ENCODE measurements at regions not wholly inside any gene's neighbourhood (a gene's known extent, or its start where the extent isn't known, plus 50 kb on each side); places are given as distances from the start of the nearest gene placed in this dataset.
"Not testable (repeated sequence)": the region's sequence is repeated elsewhere in the genome, so short reads cannot be mapped to it uniquely, and the experiment has no call there.

- DNase-seq (ENCODE audit: low read depth, low spot score): no peak
Measured at GRCh38 chr5:168088410-168089173, 202.9 kb upstream of the WWC1 start.

GRCh38 chr5:168089201-168089887, 202.1 kb upstream of the WWC1 start:
- no peak for DNase-seq (ENCODE audit: low read depth, low spot score)

- no peak for DNase-seq (ENCODE audit: low read depth, low spot score)
Measured at GRCh38 chr5:168092209-168093185, 198.9 kb upstream of the WWC1 start.

- no peak for DNase-seq (ENCODE audit: low read depth, low spot score)
Measured at GRCh38 chr5:168093200-168093910, 198.1 kb upstream of the WWC1 start.

GRCh38 chr5:168096525-168096924, 194.9 kb upstream of the WWC1 start:
- DNase-seq (ENCODE audit: low read depth, low spot score): no peak

- DNase-seq (ENCODE audit: low read depth, low spot score): no peak
Measured at GRCh38 chr5:168097876-168098653, 193.4 kb upstream of the WWC1 start.

GRCh38 chr5:168101352-168101751, 190.1 kb upstream of the WWC1 start:
- no peak for DNase-seq (ENCODE audit: low read depth, low spot score)

GRCh38 chr5:168103018-168103417, 188.4 kb upstream of the WWC1 start:
- DNase-seq (ENCODE audit: low read depth, low spot score): not testable (repeated sequence)

GRCh38 chr5:168104350-168104749, 187.1 kb upstream of the WWC1 start:
- DNase-seq (ENCODE audit: low read depth, low spot score): no peak

GRCh38 chr5:168104811-168105481, 186.5 kb upstream of the WWC1 start:
- no peak for DNase-seq (ENCODE audit: low read depth, low spot score)

GRCh38 chr5:168106008-168106761, 185.3 kb upstream of the WWC1 start:
- no peak for DNase-seq (ENCODE audit: low read depth, low spot score)

- no peak for DNase-seq (ENCODE audit: low read depth, low spot score)
Measured at GRCh38 chr5:168109441-168109840, 182.0 kb upstream of the WWC1 start.

GRCh38 chr5:168110384-168110783, 181.1 kb upstream of the WWC1 start:
- no peak for DNase-seq (ENCODE audit: low read depth, low spot score)

- DNase-seq (ENCODE audit: low read depth, low spot score): no peak
Measured at GRCh38 chr5:168110870-168111832, 180.3 kb upstream of the WWC1 start.

GRCh38 chr5:168114444-168115017, 176.9 kb upstream of the WWC1 start:
- DNase-seq (ENCODE audit: low read depth, low spot score): no peak

GRCh38 chr5:168117469-168117868, 174.0 kb upstream of the WWC1 start:
- DNase-seq (ENCODE audit: low read depth, low spot score): no peak

- no peak for DNase-seq (ENCODE audit: low read depth, low spot score)
Measured at GRCh38 chr5:168118042-168118668, 173.3 kb upstream of the WWC1 start.

Measured in pulmonary artery endothelial cell (primary cell).